ENCODE measurements at regions not wholly inside any gene's neighbourhood (a gene's known extent, or its start where the extent isn't known, plus 50 kb on each side); places are given as distances from the start of the nearest gene placed in this dataset.
"Not testable (repeated sequence)": the region's sequence is repeated elsewhere in the genome, so short reads cannot be mapped to it uniquely, and the experiment has no call there.

DNA sequence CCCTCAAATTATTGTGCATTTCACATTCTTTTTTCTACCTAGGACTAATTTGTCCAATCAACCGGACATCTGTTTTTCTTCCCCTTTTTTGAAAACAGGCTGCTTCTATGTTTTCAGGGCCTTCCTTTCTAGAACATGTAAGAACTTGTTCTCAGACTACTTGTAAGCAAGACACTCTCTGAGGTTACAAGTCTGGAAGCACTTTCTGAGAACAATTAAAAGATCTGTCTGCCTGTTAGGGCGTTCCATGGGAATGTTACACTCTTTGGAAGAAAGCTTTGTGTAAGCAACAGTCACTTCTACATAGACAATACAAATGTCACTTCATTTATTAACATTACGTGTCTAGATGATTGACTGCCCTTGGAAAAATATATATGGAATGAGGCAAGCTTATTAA is 50.9 kb upstream of the HSPB3 start:
- peak; percentile 93 for DNase-seq (ENCODE audit: low read depth)

DNA sequence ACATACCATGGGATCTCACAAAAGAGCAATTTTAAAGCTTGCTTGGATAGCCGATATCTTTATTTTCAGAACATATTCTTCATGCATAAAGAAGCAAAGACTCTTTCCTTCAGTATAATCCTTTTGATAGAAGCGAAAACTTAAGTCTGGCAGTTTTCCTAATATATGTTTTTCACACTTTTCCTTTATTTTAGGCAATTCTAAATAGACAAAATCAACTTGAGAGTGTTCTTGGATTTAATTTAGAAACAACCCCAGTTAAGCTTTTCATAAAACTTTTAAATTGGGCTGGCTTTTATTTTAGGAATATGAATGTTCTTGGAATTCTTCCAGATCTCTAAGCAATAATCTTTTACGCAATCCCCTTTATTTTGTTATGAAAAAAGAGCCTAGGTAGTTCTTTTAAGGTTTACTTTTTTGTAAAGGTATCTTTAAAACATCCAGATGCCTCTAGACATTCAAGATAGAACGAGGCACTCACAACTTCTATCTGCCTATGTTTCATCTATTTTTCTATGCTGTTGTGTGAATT is 51.5 kb upstream of the HSPB3 start:
- no peaks in the 10 kb centered on the region for H3K27me3 ChIP-seq (ENCODE audit: control insufficient read depth, insufficient read depth, low read length)
- FAIRE-seq (no peak), DNase-seq (ENCODE audit: low read depth) (peak; percentile 46)
- H3K4me3 ChIP-seq (ENCODE audit: low read depth, low read length) = no peak overlapping the region
- H3K36me3 ChIP-seq (ENCODE audit: control insufficient read depth, insufficient read depth, low read length) = no peaks in the 10 kb centered on the region
- TF ChIP-seq, protein P1, sequence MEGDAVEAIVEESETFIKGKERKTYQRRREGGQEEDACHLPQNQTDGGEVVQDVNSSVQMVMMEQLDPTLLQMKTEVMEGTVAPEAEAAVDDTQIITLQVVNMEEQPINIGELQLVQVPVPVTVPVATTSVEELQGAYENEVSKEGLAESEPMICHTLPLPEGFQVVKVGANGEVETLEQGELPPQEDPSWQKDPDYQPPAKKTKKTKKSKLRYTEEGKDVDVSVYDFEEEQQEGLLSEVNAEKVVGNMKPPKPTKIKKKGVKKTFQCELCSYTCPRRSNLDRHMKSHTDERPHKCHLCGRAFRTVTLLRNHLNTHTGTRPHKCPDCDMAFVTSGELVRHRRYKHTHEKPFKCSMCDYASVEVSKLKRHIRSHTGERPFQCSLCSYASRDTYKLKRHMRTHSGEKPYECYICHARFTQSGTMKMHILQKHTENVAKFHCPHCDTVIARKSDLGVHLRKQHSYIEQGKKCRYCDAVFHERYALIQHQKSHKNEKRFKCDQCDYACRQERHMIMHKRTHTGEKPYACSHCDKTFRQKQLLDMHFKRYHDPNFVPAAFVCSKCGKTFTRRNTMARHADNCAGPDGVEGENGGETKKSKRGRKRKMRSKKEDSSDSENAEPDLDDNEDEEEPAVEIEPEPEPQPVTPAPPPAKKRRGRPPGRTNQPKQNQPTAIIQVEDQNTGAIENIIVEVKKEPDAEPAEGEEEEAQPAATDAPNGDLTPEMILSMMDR (IDR thresholded peaks at IDR 0.05; ENCODE audit: insufficient read depth, low read length, severe bottlenecking) = no peak

More for the DNA sequence above, 50.9 kb upstream of the HSPB3 start:
- no peak for FAIRE-seq
- Histone ChIP-seq H3K4me3 (ENCODE audit: low read depth, low read length) (no peak overlapping the region), H3K36me3 (ENCODE audit: control insufficient read depth, insufficient read depth, low read length) (no peaks in the 10 kb centered on the region), H3K27me3 (ENCODE audit: control insufficient read depth, insufficient read depth, low read length) (no peaks in the 10 kb centered on the region)
- TF ChIP-seq, protein P1 (IDR thresholded peaks at IDR 0.05; ENCODE audit: insufficient read depth, low read length, severe bottlenecking) = no peak

DNA sequence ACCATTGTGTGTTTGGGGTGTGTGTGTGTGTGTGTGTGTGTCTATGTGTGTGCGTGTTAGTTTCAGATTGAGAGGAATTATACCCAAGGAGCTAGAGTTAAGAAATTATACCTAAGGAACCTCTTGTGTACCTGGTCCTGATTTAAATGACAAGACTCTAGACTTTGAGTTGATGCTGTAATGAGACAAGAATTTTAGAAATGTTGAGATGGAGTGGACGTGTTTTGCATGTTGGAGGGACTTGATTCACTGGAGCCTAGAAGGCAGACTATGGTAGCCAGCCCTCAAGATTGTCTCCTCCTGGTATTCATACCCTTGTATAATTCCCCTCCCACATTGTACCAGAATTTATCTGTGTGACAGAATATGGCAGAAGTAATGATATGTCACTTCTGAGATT is 52.4 kb upstream of the HSPB3 start:
- DNase-seq (ENCODE audit: low read depth) = peak; percentile 34
- TF ChIP-seq, protein P1 (IDR thresholded peaks at IDR 0.05; ENCODE audit: insufficient read depth, low read length, severe bottlenecking) = no peak
- Histone ChIP-seq H3K27me3 (ENCODE audit: control insufficient read depth, insufficient read depth, low read length) (no peaks in the 10 kb centered on the region), H3K36me3 (ENCODE audit: control insufficient read depth, insufficient read depth, low read length) (no peaks in the 10 kb centered on the region), H3K4me3 (ENCODE audit: low read depth, low read length) (no peak overlapping the region)
- no peak for FAIRE-seq

DNA sequence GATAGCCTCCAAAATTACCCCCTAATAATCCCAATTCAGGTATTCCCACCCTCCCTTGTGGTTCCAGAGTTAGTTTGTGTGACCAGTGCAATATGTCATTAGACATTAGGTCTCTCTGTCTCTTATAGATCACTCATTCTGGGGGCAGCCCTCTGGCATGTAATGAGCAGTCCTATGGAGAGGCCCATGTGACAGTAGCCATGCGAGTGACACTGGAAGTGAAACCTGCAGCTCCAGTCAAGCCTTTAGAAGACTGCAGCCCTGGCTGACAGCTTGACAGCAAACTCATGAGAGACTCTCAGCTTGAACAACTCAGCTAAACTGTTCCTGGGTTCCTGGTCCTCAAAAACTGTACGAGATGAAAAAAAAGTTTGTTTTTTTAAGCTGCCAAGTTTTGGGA is 54.0 kb upstream of the HSPB3 start:
- FAIRE-seq = no peak
- H3K36me3 ChIP-seq (ENCODE audit: control insufficient read depth, insufficient read depth, low read length) = no peaks in the 10 kb centered on the region
- no peak overlapping the region for H3K4me3 ChIP-seq (ENCODE audit: low read depth, low read length)
- H3K27me3 ChIP-seq (ENCODE audit: control insufficient read depth, insufficient read depth, low read length) = no peaks in the 10 kb centered on the region
- TF ChIP-seq, protein P1 (IDR thresholded peaks at IDR 0.05; ENCODE audit: insufficient read depth, low read length, severe bottlenecking) = no peak
- DNase-seq (ENCODE audit: low read depth) = no peak

- FAIRE-seq (no peak), DNase-seq (ENCODE audit: low read depth) (no peak)
- H3K4me3 ChIP-seq (ENCODE audit: low read depth, low read length) = no peak overlapping the region
- no peaks in the 10 kb centered on the region for H3K27me3 ChIP-seq (ENCODE audit: control insufficient read depth, insufficient read depth, low read length)
- H3K36me3 ChIP-seq (ENCODE audit: control insufficient read depth, insufficient read depth, low read length) = no peaks in the 10 kb centered on the region
- TF ChIP-seq, protein P1 (IDR thresholded peaks at IDR 0.05; ENCODE audit: insufficient read depth, low read length, severe bottlenecking) = no peak
These were observed 57.3 kb upstream of the HSPB3 start for GRCh38 chr5:54398191-54398590.

DNA sequence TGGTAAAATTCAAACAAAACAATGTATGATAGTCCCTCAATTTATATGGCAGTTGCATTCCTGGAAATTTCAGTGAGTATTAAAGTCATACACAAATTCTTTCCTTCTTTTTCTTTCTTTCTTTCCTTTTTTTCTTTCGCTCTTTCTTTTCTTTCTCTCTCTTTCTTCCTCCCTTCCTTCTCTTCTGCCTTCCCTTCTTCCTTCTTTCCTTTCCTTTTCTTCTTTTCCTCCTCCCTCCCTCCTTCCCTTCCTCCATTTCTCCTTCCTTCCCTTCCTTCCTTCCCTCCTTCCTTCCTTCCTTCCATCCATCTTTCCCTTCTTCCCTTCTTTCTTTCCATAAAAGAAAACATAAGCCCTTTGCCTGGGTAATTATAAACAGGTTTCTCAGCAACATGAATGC is 58.1 kb upstream of the HSPB3 start:
- Histone ChIP-seq H3K36me3 (ENCODE audit: control insufficient read depth, insufficient read depth, low read length) (no peaks in the 10 kb centered on the region), H3K4me3 (ENCODE audit: low read depth, low read length) (no peak overlapping the region), H3K27me3 (ENCODE audit: control insufficient read depth, insufficient read depth, low read length) (no peaks in the 10 kb centered on the region)
- DNase-seq (ENCODE audit: low read depth) = no peak
- TF ChIP-seq, protein P1 (IDR thresholded peaks at IDR 0.05; ENCODE audit: insufficient read depth, low read length, severe bottlenecking) = no peak
- FAIRE-seq = no peak

GRCh38 chr5:54393007-54393406 is 62.5 kb upstream of the HSPB3 start:
- H3K4me3 ChIP-seq (ENCODE audit: low read depth, low read length); DNase-seq (ENCODE audit: low read depth); FAIRE-seq; H3K27me3 ChIP-seq (ENCODE audit: control insufficient read depth, insufficient read depth, low read length); H3K36me3 ChIP-seq (ENCODE audit: control insufficient read depth, insufficient read depth, low read length): not testable (repeated sequence)
